GM12873 (cell line): ENCODE measurements at regions not wholly inside any gene's neighbourhood (a gene's known extent, or its start where the extent isn't known, plus 50 kb on each side); places are given as distances from the start of the nearest gene placed in this dataset.

Experiments
- CTCF ChIP-seq: IDR thresholded peaks from 2 replicates; pipeline ENCODE4 v1.5.1; 2012; ENCODE audit warnings: low read depth, mild to moderate bottlenecking, moderate library complexity, low read length, control low read depth; ENCODE audit not compliant: insufficient read depth; ENCODE audit errors: missing control alignments

GRCh38 chr2:20913491-20913890 is 90.6 kb upstream of the LDAH start:
- no peak for TF ChIP-seq CTCF

- TF ChIP-seq CTCF: no peak
Measured at GRCh38 chr2:20900052-20900636, 77.2 kb upstream of the LDAH start.

GRCh38 chr2:20897874-20898453 is 75.1 kb upstream of the LDAH start:
- no peak for TF ChIP-seq CTCF

- no peak for TF ChIP-seq CTCF
Measured at GRCh38 chr2:20897047-20897446, 74.1 kb upstream of the LDAH start.

- no peak for TF ChIP-seq CTCF
Measured at GRCh38 chr2:20884829-20885228, 61.9 kb upstream of the LDAH start.

GRCh38 chr2:20882466-20883170 is 59.7 kb upstream of the LDAH start:
- no peak for TF ChIP-seq CTCF

GRCh38 chr2:20880221-20880771 is 57.4 kb upstream of the LDAH start:
- no peak for TF ChIP-seq CTCF
